Bronchial epithelial cell (primary cell): ENCODE measurements at regions not wholly inside any gene's neighbourhood (a gene's known extent, or its start where the extent isn't known, plus 50 kb on each side); places are given as distances from the start of the nearest gene placed in this dataset.
"Not testable (repeated sequence)": the region's sequence is repeated elsewhere in the genome, so short reads cannot be mapped to it uniquely, and the experiment has no call there.

ENCODE experiments used
- DNase-seq: peaks from one replicate; pipeline ENCODE4 v3.0.0-alpha.2; 2010; ENCODE audit warnings: low read depth
- FAIRE-seq: peaks from 2 replicates; lab custom pipeline; 2011; peaks lifted over from hg19 to GRCh38; lab: Jason Lieb, UNC
- H3K27me3 ChIP-seq: 2 replicates; pipeline ENCODE4 v1.5.1; 2011; ENCODE audit warnings: low read length; ENCODE audit not compliant: control insufficient read depth, insufficient read depth
- H3K36me3 ChIP-seq: 2 replicates; pipeline ENCODE4 v1.5.1; 2011; ENCODE audit warnings: low read length; ENCODE audit not compliant: control insufficient read depth, insufficient read depth
- H3K4me3 ChIP-seq: 2 replicates; pipeline ENCODE4 v1.5.1; 2011; ENCODE audit warnings: mild to moderate bottlenecking, low read depth, low read length, control low read depth
- CTCF ChIP-seq: IDR thresholded peaks from 2 replicates; pipeline ENCODE4 v1.5.1; 2011; ENCODE audit warnings: mild to moderate bottlenecking, moderate library complexity, low read length, control low read depth, inconsistent platforms; ENCODE audit not compliant: insufficient read depth, severe bottlenecking

GRCh38 chr1:115506924-115507589 is 134.7 kb upstream of the VANGL1 start:
- peak; percentile 54 for DNase-seq
- H3K36me3 ChIP-seq = no peaks in the 10 kb centered on the region
- TF ChIP-seq CTCF = peak; percentile 66
- H3K27me3 ChIP-seq = no peaks in the 10 kb centered on the region
- H3K4me3 ChIP-seq = no peak overlapping the region
- FAIRE-seq = peak; percentile 13

- FAIRE-seq = no peak
- no peak for DNase-seq
- H3K4me3 ChIP-seq = no peak overlapping the region
- no peak for TF ChIP-seq CTCF
- no peaks in the 10 kb centered on the region for H3K36me3 ChIP-seq
- no peaks in the 10 kb centered on the region for H3K27me3 ChIP-seq
These were observed 135.3 kb upstream of the VANGL1 start for GRCh38 chr1:115506518-115506917.

- no peaks in the 10 kb centered on the region for H3K36me3 ChIP-seq
- no peak for FAIRE-seq
These were observed 136.6 kb upstream of the VANGL1 start for GRCh38 chr1:115505148-115505571.

GRCh38 chr1:115502183-115502582 is 139.6 kb upstream of the VANGL1 start:
- FAIRE-seq = not testable (repeated sequence)

More at GRCh38 chr1:115505148-115505571, 136.6 kb upstream of the VANGL1 start:
- no peak for TF ChIP-seq CTCF
- peak; percentile 46 for DNase-seq
- no peak overlapping the region for H3K4me3 ChIP-seq
- no peaks in the 10 kb centered on the region for H3K27me3 ChIP-seq

GRCh38 chr1:115501476-115501875 is 140.3 kb upstream of the VANGL1 start:
- Histone ChIP-seq H3K4me3 (no peak overlapping the region), H3K36me3 (no peaks in the 10 kb centered on the region), H3K27me3 (no peaks in the 10 kb centered on the region)
- TF ChIP-seq CTCF = no peak
- FAIRE-seq (no peak), DNase-seq (no peak)

More at GRCh38 chr1:115502183-115502582, 139.6 kb upstream of the VANGL1 start:
- not testable (repeated sequence) for H3K27me3 ChIP-seq, DNase-seq, H3K36me3 ChIP-seq, H3K4me3 ChIP-seq

- H3K27me3 ChIP-seq = no peaks in the 10 kb centered on the region
- no peak for FAIRE-seq
- no peak for TF ChIP-seq CTCF
These were observed 142.5 kb upstream of the VANGL1 start for GRCh38 chr1:115499253-115499652.

More at GRCh38 chr1:115499253-115499652, 142.5 kb upstream of the VANGL1 start:
- no peak for DNase-seq
- no peaks in the 10 kb centered on the region for H3K36me3 ChIP-seq
- H3K4me3 ChIP-seq = no peak overlapping the region
